ENCODE measurements at regions not wholly inside any gene's neighbourhood (a gene's known extent, or its start where the extent isn't known, plus 50 kb on each side); places are given as distances from the start of the nearest gene placed in this dataset.

DNA sequence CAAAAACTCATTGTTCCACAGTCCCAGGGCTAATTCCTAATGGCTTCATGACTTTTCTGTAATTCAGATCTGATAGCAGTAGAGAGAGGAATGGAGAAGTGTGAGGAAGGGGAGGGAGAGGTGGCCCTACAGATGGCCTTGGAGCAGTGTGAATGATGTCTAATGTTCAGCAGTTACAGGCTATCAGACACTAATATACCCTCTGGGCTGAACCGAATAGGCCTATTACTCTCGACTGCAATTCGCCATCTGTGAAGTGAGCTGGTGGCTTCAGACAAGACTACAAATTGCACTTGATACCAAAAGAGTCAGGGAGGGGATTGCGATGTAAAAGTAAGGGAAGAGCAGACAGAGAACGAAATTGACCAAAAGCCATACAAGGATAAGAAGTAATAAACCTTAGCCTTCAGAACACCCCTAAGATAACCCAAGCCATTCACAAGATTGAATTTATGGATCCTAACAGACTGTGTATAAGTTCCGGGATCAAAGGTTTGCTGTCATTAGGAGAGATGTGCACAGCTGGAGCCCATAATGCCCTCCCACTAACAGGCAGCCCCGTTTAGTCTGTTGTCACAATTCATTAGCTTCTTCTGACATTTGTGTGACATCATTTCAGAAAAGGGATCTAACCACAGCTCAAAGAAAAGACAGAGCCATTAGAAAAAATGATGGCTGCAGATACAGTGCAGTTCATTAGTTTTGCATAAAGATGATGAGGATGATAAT, 642.4 kb upstream of the API5 start:
- H3K4me1 Mint-ChIP-seq, result no peaks in the 10 kb centered on the region
- no peak for DNase-seq
- peaks cover 5 to 44% (median 16%) of the 10 kb centered on the region in 6 donors for H3K9me3 Mint-ChIP-seq
- H3K27me3 Mint-ChIP-seq (ENCODE audit: low read depth in 3 of 3), result no peaks in the 10 kb centered on the region
- no peak overlapping the region for H3K27ac Mint-ChIP-seq
- H3K4me3 Mint-ChIP-seq, result no peak overlapping the region
- peaks cover 0 to 5% (median 0%) of the 10 kb centered on the region in 3 donors for H3K36me3 Mint-ChIP-seq

DNA sequence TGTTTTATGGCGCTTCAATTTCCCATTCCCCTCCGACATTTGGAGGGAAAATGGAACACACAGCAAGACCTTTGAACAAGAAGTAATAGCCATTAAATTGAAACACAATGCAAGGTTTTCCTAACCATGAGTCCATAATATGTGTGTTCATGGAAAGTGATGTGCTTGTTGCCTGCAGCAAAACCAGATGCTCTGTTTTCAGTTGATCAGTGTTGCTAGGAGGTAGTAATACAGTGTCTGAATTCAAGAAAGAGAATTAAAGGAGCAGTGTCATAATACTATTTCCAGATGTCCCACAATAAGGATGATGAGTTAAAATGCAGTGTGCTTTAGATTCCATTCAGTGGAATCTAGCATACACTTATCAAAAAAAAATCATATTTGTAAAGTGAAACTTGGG, 637.4 kb upstream of the API5 start:
- H3K27me3 Mint-ChIP-seq (ENCODE audit: low read depth in 3 of 3), result peaks cover 0 to 2% (median 0%) of the 10 kb centered on the region in 3 donors
- H3K36me3 Mint-ChIP-seq, result peaks cover 0 to 5% (median 0%) of the 10 kb centered on the region in 3 donors
- H3K4me3 Mint-ChIP-seq, result no peak overlapping the region
- no peak overlapping the region for H3K27ac Mint-ChIP-seq
- H3K9me3 Mint-ChIP-seq, result peaks cover 4 to 46% (median 13%) of the 10 kb centered on the region in 6 donors
- DNase-seq, result no peak
- H3K4me1 Mint-ChIP-seq, result no peaks in the 10 kb centered on the region

DNA sequence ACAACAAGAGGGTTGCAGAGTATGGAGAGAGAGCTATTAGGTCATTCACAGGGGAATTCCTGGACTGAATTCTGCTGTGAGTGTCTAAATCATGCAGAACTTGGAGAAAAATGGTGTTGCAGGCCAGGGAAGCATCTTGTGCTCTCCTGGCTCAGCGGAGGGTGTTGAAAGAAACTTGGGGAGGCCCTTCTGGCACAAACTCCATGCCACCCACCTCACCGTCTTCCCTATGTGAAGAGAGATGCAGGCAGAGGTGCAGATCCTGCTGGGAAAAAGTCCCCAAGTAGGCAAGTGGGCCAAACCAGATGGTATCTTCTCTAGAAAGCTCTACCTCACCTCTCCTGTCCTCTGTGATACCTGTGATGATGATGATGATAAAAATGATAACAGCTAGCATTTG, 604.3 kb upstream of the API5 start:
- no peaks in the 10 kb centered on the region for H3K4me1 Mint-ChIP-seq
- H3K4me3 Mint-ChIP-seq, result no peak overlapping the region
- peaks cover 2 to 42% (median 14%) of the 10 kb centered on the region in 6 donors for H3K9me3 Mint-ChIP-seq
- H3K36me3 Mint-ChIP-seq, result no peaks in the 10 kb centered on the region
- H3K27ac Mint-ChIP-seq, result no peak overlapping the region
- no peak for DNase-seq
- H3K27me3 Mint-ChIP-seq (ENCODE audit: low read depth in 3 of 3), result peaks cover 0 to 2% (median 0%) of the 10 kb centered on the region in 3 donors

DNA sequence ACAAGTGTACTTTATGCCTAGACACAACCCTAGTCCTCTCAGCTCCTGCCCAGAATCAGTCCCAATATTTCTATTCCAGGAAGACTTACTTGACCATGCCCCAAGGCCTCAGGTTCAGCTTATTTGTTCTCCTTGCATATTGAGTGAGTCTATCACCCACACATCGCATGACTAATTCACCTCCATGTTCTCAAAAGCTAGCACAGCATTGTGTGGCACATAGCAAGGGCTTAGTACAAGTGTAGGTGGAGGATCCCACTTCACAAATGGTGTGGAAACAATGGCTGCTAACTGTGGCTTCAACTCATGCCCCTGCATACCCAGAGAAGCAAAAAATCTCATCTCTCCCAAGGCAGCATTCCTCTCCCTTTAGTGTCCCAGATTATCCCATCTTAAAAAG, 602.6 kb upstream of the API5 start:
- H3K36me3 Mint-ChIP-seq, result no peaks in the 10 kb centered on the region
- DNase-seq, result no peak
- no peak overlapping the region for H3K4me3 Mint-ChIP-seq
- no peak overlapping the region for H3K27ac Mint-ChIP-seq
- peaks cover 0 to 2% (median 0%) of the 10 kb centered on the region in 3 donors for H3K27me3 Mint-ChIP-seq (ENCODE audit: low read depth in 3 of 3)
- no peaks in the 10 kb centered on the region for H3K4me1 Mint-ChIP-seq
- peaks cover 0 to 37% (median 14%) of the 10 kb centered on the region in 6 donors for H3K9me3 Mint-ChIP-seq

DNA sequence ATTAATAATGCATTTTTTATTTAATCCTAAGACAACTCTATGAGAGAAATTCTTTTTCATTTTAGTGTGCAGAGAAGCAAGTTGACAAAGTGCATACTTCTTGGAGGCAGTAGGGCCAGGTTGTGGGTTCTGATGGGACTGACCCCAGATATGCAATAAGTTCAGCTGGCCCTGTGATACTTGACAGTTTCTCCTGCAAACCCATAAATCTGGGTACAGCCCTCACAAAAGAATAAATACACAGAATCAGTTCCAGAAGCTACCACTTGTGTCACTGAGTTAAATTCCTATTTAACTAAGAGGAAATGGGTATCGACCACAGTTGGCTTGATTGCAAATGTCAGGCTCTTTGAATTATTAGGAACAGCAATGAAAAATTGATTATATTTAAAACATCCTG, 598.5 kb upstream of the API5 start:
- H3K9me3 Mint-ChIP-seq, result peaks cover 3 to 39% (median 12%) of the 10 kb centered on the region in 6 donors

DNA sequence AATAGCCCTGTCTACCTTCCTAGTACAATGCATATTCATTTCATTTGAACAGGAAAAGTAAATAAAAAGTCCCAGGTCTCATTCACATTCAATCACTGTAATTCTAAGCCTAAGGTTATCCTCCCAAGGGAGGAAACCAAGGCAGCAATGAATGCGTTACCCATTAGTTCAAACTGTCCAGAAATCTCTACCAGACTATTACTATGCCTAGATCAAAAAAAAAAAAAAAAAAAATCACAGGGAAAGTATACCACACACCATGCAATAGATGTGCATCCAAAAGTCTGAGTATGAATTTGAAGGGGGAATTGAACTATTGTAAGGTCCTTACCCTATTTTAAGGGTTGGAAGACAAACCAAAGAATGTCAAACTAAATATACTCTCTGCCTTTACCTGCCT, 598.0 kb upstream of the API5 start:
- Mint-ChIP-seq H3K27ac (no peak overlapping the region), H3K36me3 (no peaks in the 10 kb centered on the region), H3K4me3 (no peak overlapping the region), H3K9me3 (peaks cover 3 to 39% (median 11%) of the 10 kb centered on the region in 6 donors), H3K4me1 (no peaks in the 10 kb centered on the region), H3K27me3 (ENCODE audit: low read depth in 3 of 3) (peaks cover 0 to 2% (median 0%) of the 10 kb centered on the region in 3 donors)
- DNase-seq, result no peak

More for the DNA sequence above, 598.5 kb upstream of the API5 start:
- no peaks in the 10 kb centered on the region for H3K4me1 Mint-ChIP-seq
- peaks cover 0 to 2% (median 0%) of the 10 kb centered on the region in 3 donors for H3K27me3 Mint-ChIP-seq (ENCODE audit: low read depth in 3 of 3)
- no peaks in the 10 kb centered on the region for H3K36me3 Mint-ChIP-seq
- H3K4me3 Mint-ChIP-seq, result no peak overlapping the region
- DNase-seq, result no peak
- no peak overlapping the region for H3K27ac Mint-ChIP-seq

DNA sequence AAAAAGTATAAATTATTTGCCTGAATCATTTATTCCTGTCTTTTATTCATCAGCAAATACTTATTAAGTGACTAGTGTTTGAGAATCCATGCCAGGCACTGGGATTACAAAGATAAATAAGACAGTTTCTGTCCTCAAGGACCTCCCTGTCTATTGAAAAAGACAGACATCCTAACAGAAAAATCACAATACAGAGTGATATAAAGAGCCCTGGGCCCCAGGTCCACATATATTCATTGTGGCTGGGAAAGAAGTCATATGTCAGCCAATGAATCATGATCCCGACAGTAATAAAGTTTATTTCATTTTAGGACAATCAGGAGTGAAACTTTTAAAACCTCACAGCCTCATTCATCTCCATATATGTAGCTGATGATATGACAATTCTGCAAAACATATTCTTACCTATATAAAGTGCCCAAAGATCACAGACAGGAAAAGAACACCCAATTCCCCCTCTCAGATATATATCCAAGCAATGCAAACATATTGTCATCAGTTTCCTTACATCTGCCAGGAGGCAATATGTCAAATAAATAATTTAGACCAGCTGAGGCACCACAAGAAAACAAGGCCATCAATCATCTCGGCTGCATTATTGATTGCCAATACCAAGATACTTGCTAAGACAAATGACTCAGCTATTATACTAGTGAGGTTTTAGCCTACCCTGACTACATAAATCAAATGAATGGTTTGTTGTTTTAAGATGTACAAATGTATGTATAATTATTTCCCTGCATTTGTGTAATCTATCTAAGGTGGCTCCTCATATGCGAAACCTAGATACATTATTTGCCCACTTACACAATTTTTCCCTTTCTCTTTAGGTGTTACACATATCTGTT, 590.9 kb upstream of the API5 start:
- no peak for DNase-seq
- Mint-ChIP-seq H3K27me3 (ENCODE audit: low read depth in 3 of 3) (peaks cover 0 to 2% (median 0%) of the 10 kb centered on the region in 3 donors), H3K27ac (no peak overlapping the region), H3K36me3 (no peaks in the 10 kb centered on the region), H3K4me3 (no peak overlapping the region), H3K9me3 (peaks cover 5 to 50% (median 12%) of the 10 kb centered on the region in 6 donors), H3K4me1 (no peaks in the 10 kb centered on the region)

DNA sequence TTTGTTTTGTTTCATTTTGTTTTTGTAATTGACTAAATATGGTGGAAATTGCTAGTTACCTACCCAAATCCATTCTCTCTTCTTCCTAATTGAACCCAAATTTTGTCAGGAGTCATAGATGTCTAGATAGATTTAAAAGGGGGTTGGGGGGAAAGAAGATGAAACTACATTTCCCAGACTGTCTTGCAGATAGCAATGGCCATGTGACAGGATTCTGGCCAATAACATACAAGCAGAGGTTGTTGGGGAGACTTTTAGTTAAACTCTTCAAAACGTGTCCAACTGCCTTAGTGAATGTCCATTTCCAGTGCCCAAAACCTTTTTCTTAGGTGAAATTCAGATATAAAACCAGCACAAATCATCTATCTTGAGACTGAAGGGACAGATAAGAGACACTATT, 583.9 kb upstream of the API5 start:
- H3K27ac Mint-ChIP-seq, result no peak overlapping the region
- H3K4me1 Mint-ChIP-seq, result no peaks in the 10 kb centered on the region
- H3K9me3 Mint-ChIP-seq, result peaks cover 2 to 29% (median 11%) of the 10 kb centered on the region in 6 donors
- H3K36me3 Mint-ChIP-seq, result no peaks in the 10 kb centered on the region
- no peak overlapping the region for H3K4me3 Mint-ChIP-seq
- DNase-seq, result no peak
- H3K27me3 Mint-ChIP-seq (ENCODE audit: low read depth in 3 of 3), result peaks cover 0 to 2% (median 0%) of the 10 kb centered on the region in 3 donors

DNA sequence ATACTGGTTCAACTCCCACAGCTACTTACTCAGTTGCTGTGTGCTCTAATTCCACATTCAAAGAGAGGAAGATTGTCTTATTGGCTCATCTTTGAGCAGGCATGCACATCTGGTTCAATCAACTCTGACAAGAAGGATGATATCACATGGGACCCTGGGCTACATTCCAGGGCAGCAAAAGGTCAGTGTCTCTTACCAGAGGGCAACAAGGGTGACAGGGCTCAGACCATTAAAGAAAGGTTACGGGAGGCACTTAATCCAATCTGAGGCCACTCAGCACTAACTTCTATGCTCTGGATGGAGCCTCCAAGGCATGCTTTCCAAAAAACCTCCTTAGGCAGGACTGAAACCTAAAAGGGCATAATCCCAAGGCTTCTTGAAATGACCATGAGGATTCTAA, 549.4 kb upstream of the API5 start:
- Mint-ChIP-seq H3K36me3 (no peaks in the 10 kb centered on the region), H3K4me1 (no peaks in the 10 kb centered on the region), H3K27ac (no peak overlapping the region), H3K9me3 (peaks cover 4 to 30% (median 10%) of the 10 kb centered on the region in 6 donors), H3K27me3 (ENCODE audit: low read depth in 3 of 3) (no peaks in the 10 kb centered on the region), H3K4me3 (no peak overlapping the region)
- DNase-seq, result no peak

DNA sequence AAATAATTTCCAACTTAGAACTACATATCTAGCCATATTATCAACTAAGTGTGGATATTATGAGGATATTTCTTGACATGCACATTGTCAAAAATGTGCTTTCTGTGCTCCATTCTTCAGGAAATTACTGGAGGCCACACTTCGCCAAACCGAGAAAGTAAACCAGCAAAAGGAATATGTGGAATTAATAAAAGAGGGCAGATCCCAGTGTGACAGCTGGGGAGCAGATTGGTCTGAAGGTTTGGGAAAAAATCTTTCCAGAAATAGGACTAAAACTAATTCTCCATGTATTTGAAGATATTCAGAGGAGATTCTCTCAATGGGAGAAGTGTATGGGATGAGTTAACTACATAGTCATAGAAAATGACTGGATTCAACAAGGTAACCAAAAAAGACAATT, 546.9 kb upstream of the API5 start:
- Mint-ChIP-seq H3K36me3 (no peaks in the 10 kb centered on the region), H3K27me3 (ENCODE audit: low read depth in 3 of 3) (peaks cover 0 to 2% (median 0%) of the 10 kb centered on the region in 3 donors), H3K9me3 (peaks cover 2 to 16% (median 10%) of the 10 kb centered on the region in 6 donors), H3K27ac (no peak overlapping the region), H3K4me1 (no peaks in the 10 kb centered on the region), H3K4me3 (no peak overlapping the region)
- no peak for DNase-seq

DNA sequence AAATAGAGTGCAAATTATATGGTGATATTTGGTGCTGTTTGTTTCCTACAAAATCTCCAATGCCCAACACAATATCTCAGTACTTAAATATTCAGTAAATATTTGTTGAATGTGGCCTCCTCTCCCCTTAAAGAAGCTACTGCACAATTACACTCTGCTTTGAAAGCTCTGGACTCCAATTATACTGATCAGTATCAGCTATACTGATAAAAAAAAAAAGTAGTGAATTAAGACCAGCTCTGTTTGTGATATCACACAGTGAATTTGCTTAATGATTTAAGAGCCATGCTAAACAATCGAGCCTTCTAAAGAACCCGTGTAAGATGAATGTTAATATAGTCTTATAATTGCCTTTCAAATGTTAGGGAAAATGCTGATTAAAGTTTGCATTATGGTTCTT, 543.2 kb upstream of the API5 start:
- Mint-ChIP-seq H3K4me3 (no peak overlapping the region), H3K27me3 (ENCODE audit: low read depth in 3 of 3) (peaks cover 0 to 2% (median 0%) of the 10 kb centered on the region in 3 donors), H3K36me3 (no peaks in the 10 kb centered on the region), H3K4me1 (no peaks in the 10 kb centered on the region), H3K27ac (no peak overlapping the region), H3K9me3 (peaks cover 1 to 29% (median 7%) of the 10 kb centered on the region in 6 donors)
- no peak for DNase-seq

DNA sequence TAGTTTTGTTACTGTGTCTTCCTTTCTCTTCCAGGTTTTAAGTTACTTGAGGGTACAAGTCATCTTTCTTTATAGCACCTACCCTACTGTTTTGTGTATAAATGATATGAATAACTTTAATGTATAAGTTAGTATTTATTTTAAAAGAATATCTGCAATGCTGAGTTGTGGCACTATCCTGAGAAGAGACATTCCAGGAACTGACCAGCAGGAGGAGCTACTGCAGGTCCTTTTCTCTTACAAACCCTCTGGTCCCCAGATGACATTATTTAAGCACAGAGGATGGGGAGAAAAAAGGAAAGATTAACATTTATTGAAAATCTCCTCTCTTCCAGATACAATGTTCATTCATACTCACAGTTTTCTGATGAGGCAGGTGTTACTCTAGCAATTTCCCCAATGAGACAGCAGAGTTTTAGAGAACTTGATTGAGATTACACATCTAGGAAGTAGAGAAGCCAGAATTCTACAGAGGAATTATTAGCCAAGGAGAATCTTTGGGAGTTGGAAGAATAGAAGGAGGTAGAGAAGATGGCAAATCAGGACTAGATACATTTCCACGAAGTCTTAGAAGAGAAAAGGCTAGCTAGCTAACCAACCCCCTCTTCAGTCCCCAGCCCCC, 541.2 kb upstream of the API5 start:
- no peak overlapping the region for H3K4me3 Mint-ChIP-seq
- H3K27me3 Mint-ChIP-seq (ENCODE audit: low read depth in 3 of 3), result peaks cover 0 to 2% (median 0%) of the 10 kb centered on the region in 3 donors
- no peak overlapping the region for H3K27ac Mint-ChIP-seq
- no peak for DNase-seq
- H3K4me1 Mint-ChIP-seq, result no peaks in the 10 kb centered on the region
- no peaks in the 10 kb centered on the region for H3K36me3 Mint-ChIP-seq
- peaks cover 2 to 25% (median 7%) of the 10 kb centered on the region in 6 donors for H3K9me3 Mint-ChIP-seq

DNA sequence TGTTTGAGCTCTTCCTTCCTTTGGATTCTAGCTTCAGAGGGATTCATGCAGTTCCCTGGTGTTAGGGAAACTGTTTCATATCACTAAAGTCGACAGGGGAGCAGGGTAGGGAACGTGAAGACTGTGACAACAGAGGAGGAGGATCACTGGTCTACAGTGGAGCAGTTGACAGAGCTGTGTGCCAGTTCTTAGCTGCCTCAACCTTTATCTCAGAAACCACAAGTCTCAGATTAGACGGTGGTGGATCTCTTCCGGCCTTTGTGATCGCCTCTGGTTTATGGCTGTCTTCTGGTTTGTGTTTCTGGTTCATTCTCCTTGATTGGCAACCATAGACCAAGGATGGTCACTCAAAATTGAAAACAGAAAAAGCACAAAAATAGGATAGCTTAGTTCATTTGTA, 538.9 kb upstream of the API5 start:
- Mint-ChIP-seq H3K27me3 (ENCODE audit: low read depth in 3 of 3) (peaks cover 0 to 2% (median 0%) of the 10 kb centered on the region in 3 donors), H3K27ac (no peak overlapping the region), H3K4me1 (no peaks in the 10 kb centered on the region), H3K4me3 (no peak overlapping the region), H3K9me3 (peaks cover 2 to 33% (median 6%) of the 10 kb centered on the region in 6 donors), H3K36me3 (no peaks in the 10 kb centered on the region)
- DNase-seq, result no peak

DNA sequence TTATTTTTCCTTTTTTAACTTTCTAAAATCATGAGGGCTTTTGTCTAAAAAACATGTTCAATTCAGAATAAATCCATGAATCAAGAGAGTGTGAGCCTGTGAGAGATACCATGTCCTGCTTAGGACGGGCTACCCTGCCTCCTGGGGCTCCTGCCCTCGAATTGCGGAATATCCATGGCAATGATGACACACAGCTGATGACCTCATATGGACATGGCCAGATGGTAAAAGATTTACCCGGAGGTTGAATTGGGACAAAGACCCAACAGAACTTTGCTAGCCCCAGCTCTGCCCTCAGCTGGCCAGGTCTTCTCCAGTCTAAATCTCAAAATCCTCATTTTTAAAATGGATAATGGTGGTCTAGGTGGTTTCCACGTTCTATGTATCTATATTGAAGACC, 538.1 kb upstream of the API5 start:
- no peaks in the 10 kb centered on the region for H3K36me3 Mint-ChIP-seq
- no peak overlapping the region for H3K27ac Mint-ChIP-seq
- H3K4me1 Mint-ChIP-seq, result no peaks in the 10 kb centered on the region
- no peak overlapping the region for H3K4me3 Mint-ChIP-seq
- H3K9me3 Mint-ChIP-seq, result peaks cover 2 to 36% (median 6%) of the 10 kb centered on the region in 6 donors
- peaks cover 0 to 2% (median 0%) of the 10 kb centered on the region in 3 donors for H3K27me3 Mint-ChIP-seq (ENCODE audit: low read depth in 3 of 3)
- no peak for DNase-seq

Measured in immature natural killer cell (primary cell).